ENCODE measurements at regions not wholly inside any gene's neighbourhood (a gene's known extent, or its start where the extent isn't known, plus 50 kb on each side); places are given as distances from the start of the nearest gene placed in this dataset.

- intact Hi-C loops (cut with DNase I) = no loop called here
- Histone ChIP-seq H3K4me3 (replicated peaks in 1 of 3) (no peak overlapping the region), H3K27me3 (no peaks in the 10 kb centered on the region), H3K27ac (no peak overlapping the region), H3K36me3 (no peaks in the 10 kb centered on the region), H3K4me1 (no peaks in the 10 kb centered on the region), H3K9me3 (no peaks in the 10 kb centered on the region)
- TF ChIP-seq POLR2A (IDR thresholded peaks at IDR 0.05) (no peak), CTCF (IDR thresholded peaks at IDR 0.05) (no peak)
- 87 to 89% methylated on average over 3 of the region's 3 CpGs for WGBS, 2 donors
- no peak for DNase-seq
Observed at GRCh38 chr6:122048570-122048969, 350.9 kb upstream of the HSF2 start.

- Histone ChIP-seq H3K27me3 (no peaks in the 10 kb centered on the region), H3K9me3 (no peaks in the 10 kb centered on the region), H3K36me3 (no peaks in the 10 kb centered on the region), H3K27ac (no peak overlapping the region), H3K4me1 (no peaks in the 10 kb centered on the region), H3K4me3 (replicated peaks in 1 of 3) (no peak overlapping the region)
- 41 to 46% methylated on average over 6 of the region's 6 CpGs for WGBS, 2 donors
- peak in 1 of 2 donors; percentile 7 for DNase-seq
- TF ChIP-seq POLR2A (IDR thresholded peaks at IDR 0.05) = no peak
- TF ChIP-seq CTCF (IDR thresholded peaks at IDR 0.05) = no peak
- intact Hi-C loops (cut with DNase I) = no loop called here
Observed at GRCh38 chr6:122049341-122049740, 350.1 kb upstream of the HSF2 start.

- Histone ChIP-seq H3K36me3 (no peaks in the 10 kb centered on the region), H3K9me3 (no peaks in the 10 kb centered on the region), H3K27ac (no peak overlapping the region), H3K27me3 (no peaks in the 10 kb centered on the region), H3K4me1 (no peaks in the 10 kb centered on the region), H3K4me3 (replicated peaks in 1 of 3) (no peak overlapping the region)
- intact Hi-C loops (cut with DNase I) = no loop called here
- no peak for DNase-seq
- TF ChIP-seq POLR2A (IDR thresholded peaks at IDR 0.05) = no peak
- TF ChIP-seq CTCF (IDR thresholded peaks at IDR 0.05) = no peak
Observed at GRCh38 chr6:122050242-122050755, 349.2 kb upstream of the HSF2 start.

- WGBS, 2 donors = 74 to 87% methylated on average over 3 of the region's 3 CpGs
- Histone ChIP-seq H3K4me1 (no peaks in the 10 kb centered on the region), H3K27me3 (no peaks in the 10 kb centered on the region), H3K27ac (no peak overlapping the region), H3K36me3 (no peaks in the 10 kb centered on the region), H3K4me3 (replicated peaks in 1 of 3) (no peak overlapping the region), H3K9me3 (no peaks in the 10 kb centered on the region)
- intact Hi-C loops (cut with DNase I) = no loop called here
- no peak for TF ChIP-seq POLR2A (IDR thresholded peaks at IDR 0.05)
- no peak for TF ChIP-seq CTCF (IDR thresholded peaks at IDR 0.05)
- DNase-seq = no peak
Observed at GRCh38 chr6:122052346-122052900, 347.0 kb upstream of the HSF2 start.

- H3K27me3 ChIP-seq = no peaks in the 10 kb centered on the region
- peaks cover 0 to 6% of the 10 kb centered on the region in 2 donors for H3K4me1 ChIP-seq
- WGBS, 2 donors = 62 to 67% methylated on average over 4 of the region's 4 CpGs
- TF ChIP-seq CTCF (IDR thresholded peaks at IDR 0.05) = no peak
- TF ChIP-seq POLR2A (IDR thresholded peaks at IDR 0.05) = no peak
- intact Hi-C loops (cut with DNase I) = no loop called here
- H3K9me3 ChIP-seq = no peaks in the 10 kb centered on the region
- H3K4me3 ChIP-seq (replicated peaks in 1 of 3) = no peak overlapping the region
- DNase-seq = no peak
- H3K36me3 ChIP-seq = no peaks in the 10 kb centered on the region
- no peak overlapping the region for H3K27ac ChIP-seq
Observed at GRCh38 chr6:122059918-122060317, 339.5 kb upstream of the HSF2 start.

Data from thyroid gland (tissue), 4 donors.